Neuronal stem cell (in vitro differentiated cells): ENCODE measurements at regions not wholly inside any gene's neighbourhood (a gene's known extent, or its start where the extent isn't known, plus 50 kb on each side); places are given as distances from the start of the nearest gene placed in this dataset.
A peak's percentile ranks its signal among the peaks of the same experiment; 100 is the strongest.

ENCODE experiments used
- DNase-seq: peaks from one replicate; pipeline ENCODE4 v3.0.0-alpha.2; 2013; ENCODE audit warnings: low spot score
- H2AFZ ChIP-seq: one replicate; pipeline ENCODE4 v1.6.1; 2013; ENCODE audit warnings: mild to moderate bottlenecking, low read length, inconsistent platforms
- H2AK5ac ChIP-seq: 2 replicates; pipeline ENCODE4 v1.6.1; 2013; ENCODE audit warnings: low read depth, mild to moderate bottlenecking, inconsistent platforms, low read length, moderate library complexity, mixed read lengths
- H2BK120ac ChIP-seq: 2 replicates; pipeline ENCODE4 v1.6.1; 2013; ENCODE audit warnings: low read depth, mild to moderate bottlenecking, inconsistent platforms, low read length, moderate library complexity, mixed read lengths
- H2BK12ac ChIP-seq: one replicate; pipeline ENCODE4 v1.6.1; 2013; ENCODE audit warnings: low read length, inconsistent platforms
- H2BK15ac ChIP-seq: 2 replicates; pipeline ENCODE4 v1.6.1; 2013; ENCODE audit warnings: mild to moderate bottlenecking, low read length, inconsistent platforms, mixed read lengths
- H2BK5ac ChIP-seq: one replicate; pipeline ENCODE4 v1.6.1; 2013; ENCODE audit warnings: inconsistent platforms, mild to moderate bottlenecking, low read length, moderate library complexity
- H3K14ac ChIP-seq: one replicate; pipeline ENCODE4 v1.6.1; 2013; ENCODE audit warnings: low read length, inconsistent platforms
- H3K18ac ChIP-seq: 2 replicates; pipeline ENCODE4 v1.6.1; 2013; ENCODE audit warnings: low read length, inconsistent platforms
- H3K23ac ChIP-seq: 2 replicates; pipeline ENCODE4 v1.6.1; 2013; ENCODE audit warnings: low read depth, mild to moderate bottlenecking, mixed read lengths, low read length, inconsistent platforms; ENCODE audit not compliant: poor library complexity
- H3K27ac ChIP-seq: replicated peaks from 3 replicates; pipeline ENCODE4 v1.5.1; 2013; ENCODE audit warnings: low read length, inconsistent platforms
- H3K27me3 ChIP-seq, 3 experiments: 2 replicates each; pipeline ENCODE4 v1.6.1; 2013; ENCODE audit warnings: low read length in 3 of 3, mild to moderate bottlenecking in 2 of 3, inconsistent platforms in 1 of 3, low read depth in 1 of 3, mixed read lengths in 1 of 3, moderate library complexity in 1 of 3; ENCODE audit not compliant: control insufficient read depth in 3 of 3, insufficient read depth in 3 of 3
- H3K36me3 ChIP-seq, 2 donors: replicated peaks in 1 of 2; 2 replicates each; pipeline ENCODE4 v1.6.1; 2013; ENCODE audit warnings: low read length in 2 of 2; ENCODE audit not compliant: control insufficient read depth in 2 of 2, insufficient read depth in 2 of 2
- H3K4ac ChIP-seq: 2 replicates; pipeline ENCODE4 v1.6.1; 2013; ENCODE audit warnings: inconsistent platforms, mild to moderate bottlenecking, low read length, moderate library complexity
- H3K4me1 ChIP-seq, 2 donors: 1 replicate in 1 of 2; 2 replicates in 1 of 2; pipeline ENCODE4 v1.6.1; 2013; ENCODE audit warnings: low read length in 2 of 2, low read depth in 1 of 2; ENCODE audit not compliant: control insufficient read depth in 2 of 2, insufficient read depth in 1 of 2
- H3K4me2 ChIP-seq: one replicate; pipeline ENCODE4 v1.6.1; 2013; ENCODE audit warnings: mild to moderate bottlenecking, low read length, inconsistent platforms; ENCODE audit not compliant: insufficient read depth, poor library complexity, severe bottlenecking
- H3K4me3 ChIP-seq, 2 donors: 2 replicates each; pipeline ENCODE4 v1.5.1; 2013; ENCODE audit warnings: low read length in 2 of 2, mild to moderate bottlenecking in 2 of 2, inconsistent platforms in 1 of 2, moderate library complexity in 1 of 2
- H3K79me1 ChIP-seq: one replicate; pipeline ENCODE4 v1.6.1; 2013; ENCODE audit warnings: low read depth, mild to moderate bottlenecking, inconsistent platforms, low read length, moderate library complexity
- H3K9ac ChIP-seq: one replicate; pipeline ENCODE4 v1.6.1; 2013; ENCODE audit warnings: mild to moderate bottlenecking, low read depth, low read length, inconsistent platforms; ENCODE audit not compliant: poor library complexity
- H3K9me3 ChIP-seq, 2 donors: replicated peaks in 1 of 2; 2 replicates each; pipeline versions ENCODE3 to v1.6.1; 2013; ENCODE audit warnings: low read length in 2 of 2, mild to moderate bottlenecking in 2 of 2, inconsistent platforms in 1 of 2, low read depth in 1 of 2, mixed read lengths in 1 of 2, moderate library complexity in 1 of 2; ENCODE audit not compliant: control insufficient read depth in 2 of 2, insufficient read depth in 1 of 2
- H4K8ac ChIP-seq: one replicate; pipeline ENCODE4 v1.6.1; 2013; ENCODE audit warnings: low read depth, mild to moderate bottlenecking, inconsistent platforms, low read length, moderate library complexity
- H4K91ac ChIP-seq: one replicate; pipeline ENCODE4 v1.6.1; 2013; ENCODE audit warnings: low read length, low read depth, mild to moderate bottlenecking, inconsistent platforms; ENCODE audit not compliant: poor library complexity
- WGBS, 2 donors: extraction: QIAGEN DNeasy Blood & Tissue Kit; methylation state at CpG; one replicate each; pipeline ENCODE4 v1.1.7; 2013; ENCODE audit warnings: missing lambda C conversion rate in 2 of 2, mixed read lengths in 1 of 2; ENCODE audit not compliant: insufficient read length in 2 of 2, insufficient replicate concordance in 1 of 2; ENCODE audit errors: extremely low coverage in 2 of 2; 5-methylcytosine and 5-hydroxymethylcytosine counted together

GRCh38 chr1:4460651-4461050 lies 193.8 kb upstream of the AJAP1 start:
- Histone ChIP-seq H3K14ac (no peak overlapping the region), H3K18ac (peak overlapping the region; percentile 11)
- no CpG with 5 or more reads among the region's 14 CpGs for WGBS, 2 donors

DNA sequence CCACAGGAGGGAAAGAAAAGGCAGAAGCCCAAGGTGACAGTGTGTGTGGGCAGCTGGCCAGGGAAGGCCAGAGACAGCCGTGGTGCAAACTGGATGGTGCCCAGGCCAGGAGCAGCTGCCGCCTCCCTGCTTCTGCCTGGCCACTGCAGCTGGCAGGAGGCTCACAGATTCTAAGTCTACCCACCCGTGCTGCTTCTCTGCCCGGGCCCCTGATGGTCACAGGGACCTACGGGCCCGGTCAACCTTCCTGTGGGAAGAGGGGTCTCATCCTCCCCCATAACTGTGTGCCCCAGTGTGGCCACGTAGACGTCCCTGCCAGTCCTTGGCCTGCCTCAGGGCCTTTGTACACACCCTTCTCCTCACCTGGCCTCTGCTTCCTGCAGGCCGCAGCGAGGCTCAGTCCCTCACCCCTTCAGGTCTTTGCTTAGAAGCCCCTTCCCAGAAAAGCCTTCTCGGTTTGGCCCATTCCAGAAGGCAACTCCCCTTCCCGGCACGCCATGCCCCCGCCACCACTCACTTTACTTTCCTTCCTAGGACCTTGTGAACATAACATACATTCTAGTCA lies 192.6 kb upstream of the AJAP1 start:
- DNase-seq = no peak
- H3K36me3 ChIP-seq = no peaks in the 10 kb centered on the region
- no peak overlapping the region for H2AFZ ChIP-seq
- H3K4me2 ChIP-seq = no peak overlapping the region
- no peak overlapping the region for H3K4me3 ChIP-seq
- H4K8ac ChIP-seq = no peak overlapping the region
- no peaks in the 10 kb centered on the region for H3K9me3 ChIP-seq
- no peak overlapping the region for H2BK15ac ChIP-seq
- no CpG with 5 or more reads among the region's 14 CpGs for WGBS, 2 donors
- no peak overlapping the region for H3K14ac ChIP-seq
- H2AK5ac ChIP-seq = no peak overlapping the region
- no peak overlapping the region for H3K9ac ChIP-seq
- H3K79me1 ChIP-seq = no peaks in the 10 kb centered on the region
- H3K23ac ChIP-seq = no peak overlapping the region
- no peak overlapping the region for H2BK5ac ChIP-seq
- no peaks in the 10 kb centered on the region for H3K4me1 ChIP-seq
- H3K27ac ChIP-seq = no peak overlapping the region
- no peak overlapping the region for H4K91ac ChIP-seq
- no peak overlapping the region for H3K4ac ChIP-seq
- no peaks in the 10 kb centered on the region for H3K27me3 ChIP-seq
- no peak overlapping the region for H2BK120ac ChIP-seq
- no peak overlapping the region for H2BK12ac ChIP-seq
- H3K18ac ChIP-seq = peak overlapping the region; percentile 36

More at GRCh38 chr1:4460651-4461050, 193.8 kb upstream of the AJAP1 start:
- H2BK5ac ChIP-seq = no peak overlapping the region
- H4K8ac ChIP-seq = no peak overlapping the region
- H2AK5ac ChIP-seq = no peak overlapping the region
- peaks cover 0 to 1% of the 10 kb centered on the region in 2 donors for H3K9me3 ChIP-seq
- H3K9ac ChIP-seq = no peak overlapping the region
- peak overlapping the region; percentile 14 for H2BK12ac ChIP-seq
- no peak overlapping the region for H2BK120ac ChIP-seq
- H2BK15ac ChIP-seq = no peak overlapping the region
- no peaks in the 10 kb centered on the region for H3K27me3 ChIP-seq
- H4K91ac ChIP-seq = no peak overlapping the region
- H3K79me1 ChIP-seq = no peaks in the 10 kb centered on the region
- no peak overlapping the region for H3K4me3 ChIP-seq
- H3K4ac ChIP-seq = no peak overlapping the region
- H3K36me3 ChIP-seq = no peaks in the 10 kb centered on the region
- no peaks in the 10 kb centered on the region for H3K4me1 ChIP-seq
- no peak overlapping the region for H3K23ac ChIP-seq
- no peak overlapping the region for H2AFZ ChIP-seq
- H3K27ac ChIP-seq = no peak overlapping the region
- no peak overlapping the region for H3K4me2 ChIP-seq
- DNase-seq = no peak

DNA sequence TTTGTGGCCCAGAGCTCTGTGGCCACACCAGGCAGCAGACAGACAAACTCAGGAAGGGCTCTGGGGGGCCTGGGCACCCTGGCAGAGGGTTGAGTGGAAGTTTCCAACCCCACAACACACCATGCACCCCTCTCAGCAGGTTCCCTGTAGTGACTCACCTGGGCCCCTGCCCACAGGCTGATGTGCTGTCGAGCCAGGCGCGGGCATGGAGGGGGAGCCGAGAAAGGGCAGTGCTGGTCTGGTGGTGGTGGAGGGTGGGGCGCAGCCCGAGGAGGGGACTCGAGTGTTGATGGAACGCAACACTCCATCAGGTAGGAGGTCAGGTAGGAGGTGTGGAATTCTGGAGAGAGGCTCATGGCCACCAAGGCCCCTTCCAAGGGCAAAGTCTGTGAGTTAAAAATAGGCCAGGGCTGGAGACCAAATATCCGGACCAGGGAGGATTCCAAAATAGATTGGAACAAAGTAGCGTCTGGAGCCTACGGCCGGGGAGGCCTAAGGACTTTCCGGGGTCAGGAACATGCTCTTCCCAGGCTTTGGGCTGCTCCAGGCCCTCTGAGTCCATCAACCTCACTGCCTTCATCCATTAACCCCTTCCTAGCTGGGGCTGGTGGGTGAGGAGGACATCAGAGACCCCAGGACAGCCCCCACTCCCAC lies 191.5 kb upstream of the AJAP1 start:
- Histone ChIP-seq H3K23ac (no peak overlapping the region), H4K91ac (no peak overlapping the region), H3K18ac (peak overlapping the region; percentile 56), H2AFZ (no peak overlapping the region), H3K9ac (no peak overlapping the region), H4K8ac (no peak overlapping the region), H3K4me3 (no peak overlapping the region), H3K27me3 (no peaks in the 10 kb centered on the region), H3K4me1 (no peaks in the 10 kb centered on the region), H3K27ac (no peak overlapping the region), H3K14ac (peak overlapping the region; percentile 22), H2BK12ac (no peak overlapping the region), H2BK120ac (no peak overlapping the region), H3K79me1 (no peaks in the 10 kb centered on the region), H3K4ac (no peak overlapping the region), H3K4me2 (no peak overlapping the region), H2AK5ac (no peak overlapping the region), H3K36me3 (no peaks in the 10 kb centered on the region), H2BK15ac (no peak overlapping the region), H2BK5ac (peak overlapping the region; percentile 19), H3K9me3 (no peaks in the 10 kb centered on the region)
- WGBS, 2 donors = no CpG with 5 or more reads among the region's 13 CpGs
- no peak for DNase-seq

DNA sequence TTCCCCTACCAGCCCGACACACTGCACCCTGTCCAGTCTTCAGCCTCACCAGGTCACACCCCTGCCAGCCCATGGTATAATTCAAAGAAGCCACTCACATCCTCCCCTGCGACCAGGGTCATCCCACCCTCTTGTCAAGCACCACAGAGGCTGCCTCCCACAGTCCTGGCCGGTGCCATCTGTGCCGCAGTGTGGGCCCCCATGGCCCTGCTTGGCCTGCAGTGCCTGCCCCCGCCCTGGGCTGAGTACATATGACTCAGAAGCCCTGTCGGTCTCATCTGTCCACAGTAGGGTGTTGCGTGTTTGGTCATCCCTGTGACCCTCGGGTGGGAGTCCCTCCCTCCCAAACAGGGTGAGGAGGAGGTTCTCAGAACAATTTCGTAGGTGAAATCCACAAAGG lies 190.8 kb upstream of the AJAP1 start:
- Histone ChIP-seq H3K79me1 (no peaks in the 10 kb centered on the region), H3K4ac (no peak overlapping the region), H2BK120ac (no peak overlapping the region), H3K9ac (no peak overlapping the region), H3K23ac (peak overlapping the region; percentile 62), H2AFZ (no peak overlapping the region), H3K9me3 (no peaks in the 10 kb centered on the region), H3K27me3 (no peaks in the 10 kb centered on the region), H4K8ac (no peak overlapping the region), H3K4me1 (no peaks in the 10 kb centered on the region), H4K91ac (no peak overlapping the region), H2BK12ac (no peak overlapping the region), H3K18ac (peak overlapping the region; percentile 78), H3K14ac (no peak overlapping the region), H2BK15ac (no peak overlapping the region), H2BK5ac (peak overlapping the region; percentile 19), H3K27ac (no peak overlapping the region), H3K4me3 (no peak overlapping the region), H3K36me3 (no peaks in the 10 kb centered on the region), H3K4me2 (no peak overlapping the region), H2AK5ac (peak overlapping the region; percentile 42)
- no peak for DNase-seq
- no CpG with 5 or more reads among the region's 9 CpGs for WGBS, 2 donors
